ENCODE measurements at regions not wholly inside any gene's neighbourhood (a gene's known extent, or its start where the extent isn't known, plus 50 kb on each side); places are given as distances from the start of the nearest gene placed in this dataset.

DNA sequence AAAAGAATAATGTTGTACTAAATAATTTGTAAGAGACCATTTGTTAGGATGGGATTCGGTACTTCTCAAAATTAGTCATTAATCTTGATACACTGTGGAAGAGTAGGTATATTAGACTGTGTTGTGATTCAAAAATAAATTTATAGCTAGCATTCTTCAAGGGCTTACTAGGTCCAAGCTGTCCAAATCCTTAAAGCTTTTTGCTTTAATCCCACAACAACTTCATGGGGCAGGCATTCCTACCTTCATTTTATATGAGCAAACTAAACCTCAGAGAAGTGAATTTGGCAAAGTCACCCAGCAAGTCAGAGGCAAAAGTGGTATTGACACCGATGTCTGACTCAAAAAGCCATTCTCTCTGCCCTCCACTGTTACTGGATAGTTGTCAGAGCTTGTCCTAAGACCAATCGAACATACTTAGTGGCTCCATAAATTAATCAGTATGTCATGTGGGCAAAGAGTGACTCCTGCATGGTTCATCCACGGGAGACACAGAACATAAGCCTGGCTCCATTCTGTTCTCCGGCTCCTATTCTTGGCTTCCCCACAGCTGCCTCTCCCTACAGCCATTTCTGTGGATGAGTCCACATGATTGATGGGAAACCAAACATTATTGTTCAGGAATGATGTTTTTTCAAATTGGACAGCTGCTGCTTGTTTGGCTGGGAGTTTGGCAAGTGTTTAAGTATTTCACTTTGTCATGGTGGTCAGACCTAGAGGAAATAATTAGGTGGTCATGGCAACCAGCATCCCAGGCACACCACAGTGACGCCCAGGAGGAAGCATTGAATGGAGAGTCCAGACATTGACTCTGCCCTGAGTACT lies 133.4 kb upstream of the FGGY start:
- H3K9me3 ChIP-seq: peaks cover 0 to 3% of the 10 kb centered on the region in 2 donors
- DNase-seq (ENCODE audit: low spot score in 2 of 2): no peak
- peaks cover 9 to 40% of the 10 kb centered on the region in 2 donors for H3K4me1 ChIP-seq
- no peak for TF ChIP-seq CTCF (IDR thresholded peaks at IDR 0.05)
- H3K27ac ChIP-seq: peak overlapping the region; percentile 48 to 84
- H3K4me3 ChIP-seq: no peak overlapping the region
- no peaks in the 10 kb centered on the region for H3K36me3 ChIP-seq
- intact Hi-C loops (cut with DNase I): no loop called here
- no peaks in the 10 kb centered on the region for H3K27me3 ChIP-seq

GRCh38 chr1:59164371-59164770 lies 132.5 kb upstream of the FGGY start:
- TF ChIP-seq CTCF (IDR thresholded peaks at IDR 0.05): no peak
- H3K27ac ChIP-seq: no peak overlapping the region
- intact Hi-C loops (cut with DNase I): no loop called here
- H3K27me3 ChIP-seq: no peaks in the 10 kb centered on the region
- peaks cover 9 to 40% of the 10 kb centered on the region in 2 donors for H3K4me1 ChIP-seq
- no peaks in the 10 kb centered on the region for H3K9me3 ChIP-seq
- no peaks in the 10 kb centered on the region for H3K36me3 ChIP-seq
- H3K4me3 ChIP-seq: no peak overlapping the region
- no peak for DNase-seq (ENCODE audit: low spot score in 2 of 2)

DNA sequence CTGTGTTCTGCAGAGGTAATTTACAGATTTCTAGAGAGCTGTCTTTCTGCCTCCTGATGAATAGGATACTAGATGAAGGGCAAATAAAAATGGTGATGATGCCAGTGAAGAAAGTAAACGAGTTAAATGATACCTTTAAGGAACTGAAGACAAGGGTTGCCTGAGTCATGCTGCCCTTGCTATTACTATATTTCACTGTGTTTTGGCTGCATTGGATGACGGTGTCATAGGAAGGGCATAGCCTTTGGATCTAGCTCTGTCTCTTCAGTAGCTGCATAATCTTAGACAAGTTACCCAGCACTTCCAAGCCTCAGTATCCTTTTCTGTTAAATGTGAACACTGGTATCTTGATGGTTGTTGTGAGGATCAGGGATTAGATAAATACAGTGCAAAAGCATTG lies 131.5 kb upstream of the FGGY start:
- H3K36me3 ChIP-seq: no peaks in the 10 kb centered on the region
- H3K9me3 ChIP-seq: no peaks in the 10 kb centered on the region
- no peak overlapping the region for H3K27ac ChIP-seq
- peaks cover 4 to 33% of the 10 kb centered on the region in 2 donors for H3K4me1 ChIP-seq
- no peak for DNase-seq (ENCODE audit: low spot score in 2 of 2)
- no peak for TF ChIP-seq CTCF (IDR thresholded peaks at IDR 0.05)
- no peaks in the 10 kb centered on the region for H3K27me3 ChIP-seq
- intact Hi-C loops (cut with DNase I): no loop called here
- H3K4me3 ChIP-seq: no peak overlapping the region

DNA sequence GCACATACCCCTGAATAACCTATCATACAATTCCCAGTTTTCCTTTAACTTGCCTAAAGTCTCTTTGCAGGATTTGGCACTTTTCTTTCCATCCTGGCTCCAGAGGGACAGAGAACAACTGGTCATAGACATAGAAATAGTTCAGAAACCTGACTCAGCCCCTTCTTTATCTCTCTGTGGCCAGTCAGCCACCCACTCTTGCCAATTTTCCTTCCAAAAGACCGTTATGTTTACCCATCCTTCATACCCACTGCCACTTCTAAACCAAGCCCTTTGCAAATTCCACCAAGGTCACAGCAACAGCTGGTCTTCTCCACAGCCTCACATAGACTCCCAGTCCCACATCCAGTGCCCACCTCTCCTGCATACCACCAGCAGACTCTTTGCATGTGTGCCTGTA lies 127.2 kb upstream of the FGGY start:
- Histone ChIP-seq H3K9me3 (no peaks in the 10 kb centered on the region), H3K27me3 (no peaks in the 10 kb centered on the region), H3K27ac (no peak overlapping the region), H3K4me1 (no peaks in the 10 kb centered on the region), H3K36me3 (no peaks in the 10 kb centered on the region), H3K4me3 (no peak overlapping the region)
- no peak for DNase-seq (ENCODE audit: low spot score in 2 of 2)
- TF ChIP-seq CTCF (IDR thresholded peaks at IDR 0.05): no peak
- intact Hi-C loops (cut with DNase I): no loop called here

GRCh38 chr1:59170659-59171058 lies 126.2 kb upstream of the FGGY start:
- Histone ChIP-seq H3K27ac (no peak overlapping the region), H3K36me3 (no peaks in the 10 kb centered on the region), H3K27me3 (no peaks in the 10 kb centered on the region), H3K4me3 (no peak overlapping the region), H3K9me3 (no peaks in the 10 kb centered on the region), H3K4me1 (no peaks in the 10 kb centered on the region)
- no peak for DNase-seq (ENCODE audit: low spot score in 2 of 2)
- no peak for TF ChIP-seq CTCF (IDR thresholded peaks at IDR 0.05)
- intact Hi-C loops (cut with DNase I): no loop called here

Data from ascending aorta (tissue), 2 donors.